Kidney epithelial cell (primary cell): ENCODE measurements at regions not wholly inside any gene's neighbourhood (a gene's known extent, or its start where the extent isn't known, plus 50 kb on each side); places are given as distances from the start of the nearest gene placed in this dataset.

Experiments used
- DNase-seq: peaks from one replicate; pipeline ENCODE4 v3.0.0-alpha.2; 2010; ENCODE audit warnings: low read depth
- H3K27me3 ChIP-seq: 2 replicates; pipeline ENCODE4 v1.6.0; 2011; ENCODE audit warnings: low read length; ENCODE audit not compliant: control insufficient read depth, insufficient read depth
- H3K36me3 ChIP-seq: 2 replicates; pipeline ENCODE4 v1.5.1; 2011; ENCODE audit warnings: low read length; ENCODE audit not compliant: control insufficient read depth, insufficient read depth
- H3K4me3 ChIP-seq: 2 replicates; pipeline ENCODE4 v1.5.1; 2011; ENCODE audit warnings: low read depth, mild to moderate bottlenecking, control low read depth, low read length
- TF ChIP-seq, protein P1 (sequence below): IDR thresholded peaks from 2 replicates; pipeline ENCODE4 v1.5.1; 2011; ENCODE audit warnings: mild to moderate bottlenecking, moderate library complexity, low read length, control low read depth, inconsistent platforms; ENCODE audit not compliant: insufficient read depth, poor library complexity, severe bottlenecking

DNA sequence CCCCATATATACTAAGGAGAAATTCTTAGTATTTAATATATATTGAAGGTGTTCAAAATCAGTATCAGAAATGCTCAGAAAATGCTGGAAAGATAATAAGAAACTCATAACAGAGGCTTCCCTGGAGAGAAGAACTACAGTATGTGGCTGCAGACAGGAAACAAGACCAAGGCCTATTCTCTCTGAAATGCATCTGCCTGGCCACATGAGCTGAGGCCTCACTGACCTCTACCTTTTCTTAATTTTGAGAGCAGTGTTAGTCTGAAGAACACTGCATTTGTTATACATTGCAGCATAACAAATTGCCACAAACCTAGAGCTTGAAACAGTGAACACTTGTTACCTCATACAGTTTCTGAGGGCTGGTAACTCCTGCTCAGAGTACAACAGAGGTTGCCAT lies 133.4 kb upstream of the SPEF2 start:
- Histone ChIP-seq H3K27me3 (no peaks in the 10 kb centered on the region), H3K4me3 (no peak overlapping the region), H3K36me3 (no peaks in the 10 kb centered on the region)
- TF ChIP-seq, protein P1, sequence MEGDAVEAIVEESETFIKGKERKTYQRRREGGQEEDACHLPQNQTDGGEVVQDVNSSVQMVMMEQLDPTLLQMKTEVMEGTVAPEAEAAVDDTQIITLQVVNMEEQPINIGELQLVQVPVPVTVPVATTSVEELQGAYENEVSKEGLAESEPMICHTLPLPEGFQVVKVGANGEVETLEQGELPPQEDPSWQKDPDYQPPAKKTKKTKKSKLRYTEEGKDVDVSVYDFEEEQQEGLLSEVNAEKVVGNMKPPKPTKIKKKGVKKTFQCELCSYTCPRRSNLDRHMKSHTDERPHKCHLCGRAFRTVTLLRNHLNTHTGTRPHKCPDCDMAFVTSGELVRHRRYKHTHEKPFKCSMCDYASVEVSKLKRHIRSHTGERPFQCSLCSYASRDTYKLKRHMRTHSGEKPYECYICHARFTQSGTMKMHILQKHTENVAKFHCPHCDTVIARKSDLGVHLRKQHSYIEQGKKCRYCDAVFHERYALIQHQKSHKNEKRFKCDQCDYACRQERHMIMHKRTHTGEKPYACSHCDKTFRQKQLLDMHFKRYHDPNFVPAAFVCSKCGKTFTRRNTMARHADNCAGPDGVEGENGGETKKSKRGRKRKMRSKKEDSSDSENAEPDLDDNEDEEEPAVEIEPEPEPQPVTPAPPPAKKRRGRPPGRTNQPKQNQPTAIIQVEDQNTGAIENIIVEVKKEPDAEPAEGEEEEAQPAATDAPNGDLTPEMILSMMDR = no peak
- no peak for DNase-seq

DNA sequence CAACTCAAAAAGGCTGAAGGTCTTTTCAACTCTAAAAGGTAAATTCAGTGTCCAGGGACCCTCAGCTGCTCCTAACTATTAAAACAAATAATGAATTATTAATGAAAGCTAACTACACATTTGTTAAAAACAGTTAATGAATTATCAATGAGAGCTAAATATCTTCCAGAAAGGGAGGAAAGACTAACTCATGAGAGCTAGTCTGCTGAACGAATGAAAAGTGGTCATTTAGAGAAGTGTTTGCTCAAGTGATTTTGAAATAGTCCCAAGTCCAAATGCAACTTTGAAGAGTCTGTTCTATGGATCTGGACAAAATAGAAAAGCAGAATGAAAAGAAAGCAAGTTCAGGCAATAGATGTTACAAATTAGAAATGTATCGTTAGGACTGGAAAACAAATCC lies 133.9 kb upstream of the SPEF2 start:
- H3K4me3 ChIP-seq = no peak overlapping the region

DNA sequence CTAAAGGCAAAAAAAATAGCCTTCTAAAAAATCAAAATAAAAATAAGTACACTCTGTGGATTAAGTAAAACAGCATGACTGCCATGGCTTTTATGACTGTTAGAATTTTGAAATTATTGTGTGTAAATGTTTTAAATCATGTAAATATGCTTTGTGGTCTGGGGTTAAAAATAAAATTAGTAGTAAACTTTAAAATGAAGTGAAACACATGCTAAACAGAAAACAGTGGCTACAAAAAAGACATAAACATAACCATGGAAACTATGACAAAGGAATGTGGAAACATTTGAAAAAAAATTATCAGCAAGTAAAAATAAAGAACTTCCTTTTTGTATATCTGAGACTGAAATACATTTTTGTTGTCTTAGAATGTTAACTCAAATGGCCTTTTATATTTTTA lies 134.5 kb upstream of the SPEF2 start:
- no peaks in the 10 kb centered on the region for H3K36me3 ChIP-seq
- no peak overlapping the region for H3K4me3 ChIP-seq
- no peak for DNase-seq
- H3K27me3 ChIP-seq = no peaks in the 10 kb centered on the region
- TF ChIP-seq, protein P1 = no peak

More for the DNA sequence above, 133.9 kb upstream of the SPEF2 start:
- Histone ChIP-seq H3K27me3 (no peaks in the 10 kb centered on the region), H3K36me3 (no peaks in the 10 kb centered on the region)
- TF ChIP-seq, protein P1 = no peak
- no peak for DNase-seq

DNA sequence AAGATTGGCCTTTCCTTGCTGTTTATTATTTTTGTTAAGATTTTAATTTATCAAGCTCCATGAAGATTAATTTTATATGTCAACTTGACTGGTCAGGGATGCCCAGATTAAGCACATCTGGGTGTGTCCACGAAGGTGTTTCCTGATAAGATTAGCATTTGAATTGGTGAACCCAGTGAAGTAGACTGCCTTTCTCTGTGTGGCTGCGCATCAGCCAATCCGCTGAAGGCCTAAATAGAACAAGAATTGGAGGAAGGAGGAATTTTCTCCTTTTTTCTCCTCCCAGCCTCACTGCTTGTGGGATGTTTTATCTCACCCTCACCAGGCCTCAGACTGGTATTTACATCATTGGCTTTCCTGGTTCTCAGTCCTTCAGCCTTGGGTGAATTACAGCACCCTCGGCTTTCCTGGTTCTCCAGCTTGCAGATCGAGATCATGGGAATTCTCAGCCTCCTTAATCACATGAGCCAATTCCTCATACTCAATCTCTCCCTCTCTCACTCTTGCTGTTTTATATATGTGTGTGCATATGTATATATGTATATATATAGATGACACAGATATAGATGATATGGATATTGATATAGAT lies 135.4 kb upstream of the SPEF2 start:
- H3K36me3 ChIP-seq = no peaks in the 10 kb centered on the region
- no peaks in the 10 kb centered on the region for H3K27me3 ChIP-seq
- no peak overlapping the region for H3K4me3 ChIP-seq
- TF ChIP-seq, protein P1 = no peak
- DNase-seq = no peak

DNA sequence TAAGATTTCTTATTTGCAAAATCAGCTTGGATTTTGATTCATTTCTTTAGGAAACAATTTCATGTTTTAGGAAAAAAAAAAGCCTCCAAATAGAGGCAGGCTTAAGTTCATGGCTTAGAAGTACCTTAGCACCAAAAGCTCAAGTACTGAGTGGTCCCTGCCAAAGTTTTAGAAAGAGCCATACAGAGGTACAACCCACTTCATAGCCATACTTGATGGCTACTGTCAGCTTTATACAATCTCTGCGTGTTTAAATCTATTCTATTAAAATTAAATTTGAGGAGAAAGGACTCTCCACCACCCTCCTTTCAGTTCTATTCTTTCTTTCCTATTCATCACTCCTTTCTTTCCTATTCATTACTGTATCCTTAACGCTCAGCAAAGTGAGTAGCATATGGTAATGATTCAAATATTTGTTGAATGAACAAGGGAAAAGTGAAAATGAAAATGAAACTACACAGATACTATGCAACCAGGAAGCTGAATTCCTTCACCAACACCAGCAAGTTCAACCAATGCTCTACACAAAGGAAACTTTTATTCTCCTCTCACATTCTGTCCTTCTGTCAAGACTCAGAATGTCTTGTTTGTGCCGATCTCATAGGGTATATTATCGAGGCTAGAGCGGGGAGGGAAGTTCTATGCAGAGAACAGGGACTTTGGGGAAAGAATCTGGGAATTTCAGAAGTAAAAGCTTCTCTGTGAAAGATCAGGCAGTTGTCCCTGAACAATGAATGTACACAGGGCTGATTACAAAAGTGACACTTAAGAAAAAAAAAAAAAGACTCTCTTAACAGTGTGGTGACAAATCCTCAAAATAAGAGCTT lies 138.6 kb upstream of the SPEF2 start:
- Histone ChIP-seq H3K4me3 (no peak overlapping the region), H3K36me3 (no peaks in the 10 kb centered on the region), H3K27me3 (no peaks in the 10 kb centered on the region)
- TF ChIP-seq, protein P1 = no peak
- DNase-seq = peak; percentile 23
